ENCODE measurements at regions not wholly inside any gene's neighbourhood (a gene's known extent, or its start where the extent isn't known, plus 50 kb on each side); places are given as distances from the start of the nearest gene placed in this dataset.

GRCh38 chr17:53724726-53725125 is 98.0 kb upstream of the KIF2B start:
- TF ChIP-seq CTCF (optimal IDR thresholded peaks at IDR 0.05 in 1 of 3, IDR thresholded peaks at IDR 0.05 in 1 of 3, conservative IDR thresholded peaks at IDR 0.05 in 1 of 3; ENCODE audit: extremely low read depth in 1 of 3, insufficient read depth in 2 of 3, low read length in 3 of 3), result no peak
- no peak for TF ChIP-seq EZH2 (IDR thresholded peaks at IDR 0.05; ENCODE audit: low read length)
- FAIRE-seq, result no peak

GRCh38 chr17:53722407-53722806 is 100.3 kb upstream of the KIF2B start:
- dilution Hi-C loops (cut with MboI; ENCODE audit: extremely low pct_ligation_motif_present, low sequenced_read_pairs), result no loop called here
- TF ChIP-seq EZH2 (IDR thresholded peaks at IDR 0.05; ENCODE audit: low read length) (no peak), CTCF (optimal IDR thresholded peaks at IDR 0.05 in 1 of 3, IDR thresholded peaks at IDR 0.05 in 1 of 3, conservative IDR thresholded peaks at IDR 0.05 in 1 of 3; ENCODE audit: extremely low read depth in 1 of 3, insufficient read depth in 2 of 3, low read length in 3 of 3) (no peak)
- no peak overlapping the region for H2AFZ ChIP-seq (ENCODE audit: control insufficient read depth, low read length)
- no peak overlapping the region for H3K9ac ChIP-seq (ENCODE audit: control insufficient read depth, extremely low read depth, insufficient read depth, low read length)
- no peaks in the 10 kb centered on the region for H3K36me3 ChIP-seq (ENCODE audit: control insufficient read depth in 2 of 2, extremely low read depth in 1 of 2, insufficient read depth in 2 of 2, low read length in 2 of 2)
- H3K4me2 ChIP-seq (ENCODE audit: control insufficient read depth, extremely low read depth, insufficient read depth, low read depth, low read length), result peak overlapping the region; percentile 15
- H3K9me3 ChIP-seq (ENCODE audit: control insufficient read depth, low read depth, low read length), result peaks cover 4% of the 10 kb centered on the region
- H3K9me1 ChIP-seq (ENCODE audit: control insufficient read depth, extremely low read depth, insufficient read depth, low read length), result no peaks in the 10 kb centered on the region
- no peak overlapping the region for H3K4me3 ChIP-seq (ENCODE audit: control insufficient read depth in 2 of 3, extremely low read depth in 1 of 3, insufficient read depth in 2 of 3, low read depth in 1 of 3, low read length in 3 of 3)
- no peaks in the 10 kb centered on the region for H3K27me3 ChIP-seq (ENCODE audit: control insufficient read depth, extremely low read depth, insufficient read depth, low read length)
- no peaks in the 10 kb centered on the region for H3K79me2 ChIP-seq (ENCODE audit: control insufficient read depth, insufficient read depth, low read length)
- H4K20me1 ChIP-seq (ENCODE audit: control insufficient read depth, extremely low read depth, insufficient read depth, low read length), result no peaks in the 10 kb centered on the region
- DNase-seq (ENCODE audit: low read depth, low spot score), result peak; percentile 91
- peaks cover 10% of the 10 kb centered on the region for H3K4me1 ChIP-seq (ENCODE audit: control insufficient read depth, extremely low read depth, insufficient read depth, low read length)
- FAIRE-seq, result peak; percentile 100
- no peak overlapping the region for H3K27ac ChIP-seq (ENCODE audit: control insufficient read depth, insufficient read depth, low read length)

More at GRCh38 chr17:53724726-53725125, 98.0 kb upstream of the KIF2B start:
- Histone ChIP-seq H3K9me3 (ENCODE audit: control insufficient read depth, low read depth, low read length) (peaks cover 4% of the 10 kb centered on the region), H3K27me3 (ENCODE audit: control insufficient read depth, extremely low read depth, insufficient read depth, low read length) (no peaks in the 10 kb centered on the region), H4K20me1 (ENCODE audit: control insufficient read depth, extremely low read depth, insufficient read depth, low read length) (no peaks in the 10 kb centered on the region), H3K4me2 (ENCODE audit: control insufficient read depth, extremely low read depth, insufficient read depth, low read depth, low read length) (no peak overlapping the region), H3K4me1 (ENCODE audit: control insufficient read depth, extremely low read depth, insufficient read depth, low read length) (peaks cover 5% of the 10 kb centered on the region), H3K9ac (ENCODE audit: control insufficient read depth, extremely low read depth, insufficient read depth, low read length) (no peak overlapping the region), H3K9me1 (ENCODE audit: control insufficient read depth, extremely low read depth, insufficient read depth, low read length) (no peaks in the 10 kb centered on the region), H3K36me3 (ENCODE audit: control insufficient read depth in 2 of 2, extremely low read depth in 1 of 2, insufficient read depth in 2 of 2, low read length in 2 of 2) (no peaks in the 10 kb centered on the region), H2AFZ (ENCODE audit: control insufficient read depth, low read length) (no peak overlapping the region), H3K79me2 (ENCODE audit: control insufficient read depth, insufficient read depth, low read length) (no peaks in the 10 kb centered on the region), H3K4me3 (ENCODE audit: control insufficient read depth in 2 of 3, extremely low read depth in 1 of 3, insufficient read depth in 2 of 3, low read depth in 1 of 3, low read length in 3 of 3) (no peak overlapping the region), H3K27ac (ENCODE audit: control insufficient read depth, insufficient read depth, low read length) (no peak overlapping the region)
- dilution Hi-C loops (cut with MboI; ENCODE audit: extremely low pct_ligation_motif_present, low sequenced_read_pairs), result no loop called here
- DNase-seq (ENCODE audit: low read depth, low spot score), result no peak
